NCI-H82 treated with DMSO at 0.1 percent for 48 hours (cell line): ENCODE measurements at regions not wholly inside any gene's neighbourhood (a gene's known extent, or its start where the extent isn't known, plus 50 kb on each side); places are given as distances from the start of the nearest gene placed in this dataset.
"Not testable (repeated sequence)": the region's sequence is repeated elsewhere in the genome, so short reads cannot be mapped to it uniquely, and the experiment has no call there.

Experiments used
- DNase-seq: peaks from one replicate; lab custom pipeline; 2025; ENCODE audit not compliant: unreplicated experiment; lab: John Stamatoyannopoulos, UW

- DNase-seq, result no peak
These were observed 882.7 kb upstream of the ARRDC3 start for GRCh38 chr5:92265804-92266203.

DNA sequence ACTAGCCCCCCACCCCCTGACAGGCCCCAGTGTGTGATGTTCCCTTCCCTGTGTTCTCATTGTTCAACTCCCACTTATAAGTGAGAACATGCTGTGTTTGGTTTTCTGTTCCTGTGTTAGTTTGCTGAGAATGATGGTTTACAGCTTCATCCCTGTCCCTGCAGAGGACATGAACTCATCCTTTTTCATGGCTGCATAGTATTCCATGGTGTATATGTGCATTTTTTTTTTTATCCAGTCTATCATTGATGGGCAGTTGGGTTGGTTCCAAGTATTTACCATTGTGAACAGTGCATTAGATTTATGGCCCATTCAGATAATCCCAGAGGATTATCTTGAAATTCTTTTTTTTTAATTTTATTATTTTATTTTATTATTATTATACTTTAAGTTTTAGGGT is 872.5 kb upstream of the ARRDC3 start:
- not testable (repeated sequence) for DNase-seq

- DNase-seq, result no peak
These were observed 865.4 kb upstream of the ARRDC3 start for GRCh38 chr5:92248518-92248917.

DNA sequence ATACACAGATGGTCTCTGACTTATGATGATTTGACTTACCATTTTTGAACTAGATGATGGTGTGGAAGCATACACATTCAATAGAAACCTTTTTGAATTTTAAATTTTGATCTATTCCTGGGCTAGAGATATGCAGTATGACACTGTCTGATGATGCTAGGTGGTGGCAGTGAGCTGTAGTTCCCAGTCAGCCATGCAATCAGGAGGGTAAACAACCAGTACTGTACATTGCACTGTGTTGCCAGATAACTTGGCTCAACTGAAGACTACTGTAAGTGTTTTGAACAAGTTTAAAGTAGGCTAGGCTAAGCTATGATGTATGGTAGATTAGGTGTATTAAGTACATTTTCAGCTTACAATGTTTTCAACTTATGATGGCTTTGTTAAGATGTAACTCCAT is 859.1 kb upstream of the ARRDC3 start:
- peak; percentile 32 for DNase-seq

GRCh38 chr5:92237896-92238295 is 854.8 kb upstream of the ARRDC3 start:
- no peak for DNase-seq

DNA sequence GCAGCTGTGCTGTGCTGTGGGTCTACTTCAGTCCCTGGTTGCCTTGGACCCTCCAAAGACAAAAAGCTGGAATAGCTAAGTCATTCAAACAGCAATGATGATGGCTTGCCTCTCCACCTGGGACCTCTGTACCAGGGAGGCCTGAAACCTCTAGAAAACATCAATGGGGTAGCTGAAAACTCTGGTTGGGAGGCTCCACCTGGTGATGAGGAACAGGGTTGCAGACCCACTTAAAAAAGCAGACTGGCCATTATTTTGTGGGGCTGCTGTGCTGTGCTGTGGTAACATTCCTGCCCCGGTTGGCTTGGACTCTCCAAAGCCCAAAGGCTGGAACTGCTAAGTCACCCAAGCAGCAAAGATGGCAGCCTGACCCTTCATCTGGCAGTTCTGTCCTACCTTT is 839.3 kb upstream of the ARRDC3 start:
- no peak for DNase-seq

GRCh38 chr5:92216852-92217251 is 833.7 kb upstream of the ARRDC3 start:
- DNase-seq, result not testable (repeated sequence)

GRCh38 chr5:92215116-92215515 is 832.0 kb upstream of the ARRDC3 start:
- peak; percentile 51 for DNase-seq

- no peak for DNase-seq
These were observed 825.1 kb upstream of the ARRDC3 start for GRCh38 chr5:92208265-92208664.

DNA sequence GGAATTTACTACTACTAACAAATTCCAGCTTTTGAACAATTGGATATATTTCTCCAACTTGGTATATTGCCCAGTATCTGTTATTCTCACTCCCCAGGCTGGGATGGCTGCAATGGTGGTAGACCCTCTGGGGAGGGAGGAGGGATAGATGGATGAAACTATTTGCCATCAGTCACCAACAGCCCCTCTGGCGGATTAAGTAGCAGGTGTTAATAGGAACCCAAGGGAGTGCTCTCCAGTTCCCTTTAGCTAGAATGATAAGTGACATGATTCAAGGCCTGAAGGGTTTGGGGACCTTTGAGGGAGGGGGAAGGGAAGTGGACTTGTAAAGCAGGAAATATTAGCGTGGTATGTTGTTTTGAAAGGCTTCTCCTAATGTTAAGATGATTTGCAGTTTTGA is 824.0 kb upstream of the ARRDC3 start:
- no peak for DNase-seq

DNA sequence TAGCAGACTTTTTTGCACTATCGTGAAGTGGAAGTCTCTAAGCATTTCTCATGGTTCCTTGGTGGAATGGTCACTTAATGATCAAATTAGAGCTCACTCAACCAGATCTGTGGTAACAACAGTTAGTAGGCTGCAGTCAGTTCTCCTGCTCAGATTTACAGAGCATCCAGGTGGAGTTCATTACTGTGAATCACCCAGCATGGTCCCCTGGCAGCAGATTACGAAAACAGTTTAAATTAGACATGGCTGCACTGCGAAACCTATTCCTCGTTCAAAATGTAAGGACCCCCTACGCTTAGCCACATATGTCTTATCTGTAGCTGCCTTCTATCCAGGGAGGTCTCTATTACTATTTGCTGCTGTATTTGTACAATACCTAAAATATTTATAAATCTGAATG is 823.6 kb upstream of the ARRDC3 start:
- no peak for DNase-seq

- not testable (repeated sequence) for DNase-seq
These were observed 815.9 kb upstream of the ARRDC3 start for GRCh38 chr5:92199035-92199434.

- DNase-seq, result no peak
These were observed 798.5 kb upstream of the ARRDC3 start for GRCh38 chr5:92181656-92182055.

DNA sequence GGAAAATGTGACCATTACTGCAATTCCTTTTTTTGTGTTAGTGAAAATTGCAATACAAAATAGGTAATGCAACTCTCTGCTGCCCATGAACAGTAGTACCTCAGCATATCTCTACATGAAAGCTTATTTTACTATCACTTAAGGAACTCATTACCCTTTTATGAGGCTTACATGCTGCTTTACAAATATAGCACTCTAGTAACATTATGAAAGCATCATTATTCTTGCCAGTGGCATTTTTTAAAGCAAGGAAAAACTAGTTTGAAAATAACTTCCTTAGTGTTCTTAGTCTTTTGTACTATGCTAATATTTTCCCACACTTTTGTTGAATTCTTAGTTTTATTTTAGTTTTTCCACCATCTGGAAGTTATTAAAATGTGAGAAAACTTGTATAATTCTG is 797.3 kb upstream of the ARRDC3 start:
- no peak for DNase-seq

GRCh38 chr5:92179651-92180050 is 796.5 kb upstream of the ARRDC3 start:
- DNase-seq, result peak; percentile 21

- no peak for DNase-seq
These were observed 794.9 kb upstream of the ARRDC3 start for GRCh38 chr5:92177926-92178487.

- DNase-seq, result no peak
These were observed 780.8 kb upstream of the ARRDC3 start for GRCh38 chr5:92163906-92164305.

DNA sequence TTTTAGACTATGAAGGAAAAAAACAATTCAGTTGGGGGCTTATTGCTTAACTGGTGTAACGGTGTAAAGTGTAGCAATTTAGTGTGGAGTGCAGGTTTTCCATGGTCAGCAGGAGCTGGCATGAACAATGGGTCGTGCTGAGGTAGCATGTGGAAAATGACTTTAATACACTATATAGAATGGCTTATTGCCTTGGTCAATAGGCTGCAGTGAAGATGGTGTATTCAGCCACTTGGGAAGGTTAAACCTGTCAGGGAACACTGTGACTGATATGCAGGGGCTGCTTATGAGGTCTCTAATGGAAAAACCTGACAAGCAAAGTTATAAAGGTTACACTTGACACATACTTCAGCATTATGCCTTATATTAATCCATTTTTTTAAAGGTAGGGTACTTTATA is 764.7 kb upstream of the ARRDC3 start:
- no peak for DNase-seq

GRCh38 chr5:92147266-92147665 is 764.1 kb upstream of the ARRDC3 start:
- DNase-seq, result no peak

- DNase-seq, result no peak
These were observed 762.7 kb upstream of the ARRDC3 start for GRCh38 chr5:92145852-92146251.

GRCh38 chr5:92144824-92145223 is 761.7 kb upstream of the ARRDC3 start:
- no peak for DNase-seq

DNA sequence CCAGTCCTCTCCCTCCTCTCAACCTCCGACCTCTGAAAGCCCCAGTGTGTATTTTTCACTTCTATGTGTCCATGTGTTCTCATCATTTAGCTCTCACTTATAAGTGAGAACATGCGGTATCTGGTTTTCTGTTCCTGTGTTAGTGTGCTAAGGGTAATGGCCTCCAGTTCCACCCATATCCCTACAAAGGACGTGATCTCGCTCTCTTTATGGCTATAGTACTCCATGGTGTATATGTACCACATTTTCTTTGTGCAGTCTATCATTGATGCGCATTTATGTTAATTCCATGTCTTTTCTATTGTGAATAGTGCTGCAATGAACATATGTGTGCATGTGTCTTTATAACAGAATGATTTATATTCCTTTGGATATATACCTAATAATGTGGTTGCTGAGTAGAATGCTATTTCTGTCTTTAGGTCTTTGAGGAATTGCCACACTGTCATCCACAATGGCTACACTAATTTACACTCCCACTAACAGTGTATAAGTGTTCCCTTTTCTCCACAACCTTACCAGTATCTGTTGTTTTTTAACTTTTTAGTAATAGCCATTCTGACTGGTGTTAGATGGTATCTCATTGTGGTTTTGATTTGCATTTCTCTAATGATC is 749.3 kb upstream of the ARRDC3 start:
- not testable (repeated sequence) for DNase-seq

GRCh38 chr5:92126182-92126581 is 743.1 kb upstream of the ARRDC3 start:
- no peak for DNase-seq
